AG04449 (cell line): ENCODE measurements at regions not wholly inside any gene's neighbourhood (a gene's known extent, or its start where the extent isn't known, plus 50 kb on each side); places are given as distances from the start of the nearest gene placed in this dataset.
"Not testable (repeated sequence)": the region's sequence is repeated elsewhere in the genome, so short reads cannot be mapped to it uniquely, and the experiment has no call there.

ENCODE experiments used
- CTCF ChIA-PET: fragments of 350-600 bp; formaldehyde crosslinking; extraction: SDS; loops from one replicate; lab custom pipeline; 2021; ENCODE audit warnings: antibody characterized with exemption; lab: Yijun Ruan, JAX
- POLR2A ChIA-PET: fragments of 400-600, 350-600 bp; formaldehyde crosslinking; extraction: SDS; loops from one replicate; lab custom pipeline; 2020; ENCODE audit warnings: antibody characterized with exemption, inconsistent platforms; lab: Yijun Ruan, JAX
- DNase-seq: peaks from one replicate; pipeline ENCODE4 v3.0.0-alpha.2; 2010; ENCODE audit warnings: low read depth, low spot score
- H3K4me3 ChIP-seq: 2 replicates; pipeline ENCODE4 v1.5.1; 2011; ENCODE audit warnings: low read depth, mild to moderate bottlenecking, control low read depth, low read length
- TF ChIP-seq, protein P1 (sequence below): IDR thresholded peaks from one replicate; pipeline ENCODE4 v1.5.1; 2011; ENCODE audit warnings: mild to moderate bottlenecking, moderate library complexity, low read length, control low read depth, inconsistent platforms; ENCODE audit not compliant: insufficient read depth; ENCODE audit errors: missing control alignments

DNA sequence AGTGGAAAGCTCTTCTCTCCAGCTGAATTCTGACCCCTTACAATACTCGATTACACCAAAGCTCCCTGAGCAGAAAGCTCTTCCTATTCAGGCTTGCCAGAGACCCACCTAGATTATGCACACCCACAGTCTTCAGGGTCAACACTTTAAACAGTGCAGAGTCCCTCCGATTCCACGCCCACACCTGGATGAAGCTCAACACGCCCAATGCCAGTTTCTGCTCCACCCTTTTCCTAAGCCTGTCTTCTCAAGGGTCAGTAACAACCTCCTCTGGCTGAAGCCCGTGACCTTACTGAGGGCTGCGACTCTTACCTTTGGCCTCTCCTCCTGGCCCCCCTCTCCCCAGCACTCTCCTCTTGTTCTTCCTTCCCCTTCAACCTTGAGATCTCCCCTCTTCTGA lies 492.0 kb upstream of the SALL3 start:
- ChIA-PET CTCF (no interaction called here), POLR2A (no interaction called here)
- no peak overlapping the region for H3K4me3 ChIP-seq
- no peak for DNase-seq
- TF ChIP-seq, protein P1, sequence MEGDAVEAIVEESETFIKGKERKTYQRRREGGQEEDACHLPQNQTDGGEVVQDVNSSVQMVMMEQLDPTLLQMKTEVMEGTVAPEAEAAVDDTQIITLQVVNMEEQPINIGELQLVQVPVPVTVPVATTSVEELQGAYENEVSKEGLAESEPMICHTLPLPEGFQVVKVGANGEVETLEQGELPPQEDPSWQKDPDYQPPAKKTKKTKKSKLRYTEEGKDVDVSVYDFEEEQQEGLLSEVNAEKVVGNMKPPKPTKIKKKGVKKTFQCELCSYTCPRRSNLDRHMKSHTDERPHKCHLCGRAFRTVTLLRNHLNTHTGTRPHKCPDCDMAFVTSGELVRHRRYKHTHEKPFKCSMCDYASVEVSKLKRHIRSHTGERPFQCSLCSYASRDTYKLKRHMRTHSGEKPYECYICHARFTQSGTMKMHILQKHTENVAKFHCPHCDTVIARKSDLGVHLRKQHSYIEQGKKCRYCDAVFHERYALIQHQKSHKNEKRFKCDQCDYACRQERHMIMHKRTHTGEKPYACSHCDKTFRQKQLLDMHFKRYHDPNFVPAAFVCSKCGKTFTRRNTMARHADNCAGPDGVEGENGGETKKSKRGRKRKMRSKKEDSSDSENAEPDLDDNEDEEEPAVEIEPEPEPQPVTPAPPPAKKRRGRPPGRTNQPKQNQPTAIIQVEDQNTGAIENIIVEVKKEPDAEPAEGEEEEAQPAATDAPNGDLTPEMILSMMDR, result no peak

DNA sequence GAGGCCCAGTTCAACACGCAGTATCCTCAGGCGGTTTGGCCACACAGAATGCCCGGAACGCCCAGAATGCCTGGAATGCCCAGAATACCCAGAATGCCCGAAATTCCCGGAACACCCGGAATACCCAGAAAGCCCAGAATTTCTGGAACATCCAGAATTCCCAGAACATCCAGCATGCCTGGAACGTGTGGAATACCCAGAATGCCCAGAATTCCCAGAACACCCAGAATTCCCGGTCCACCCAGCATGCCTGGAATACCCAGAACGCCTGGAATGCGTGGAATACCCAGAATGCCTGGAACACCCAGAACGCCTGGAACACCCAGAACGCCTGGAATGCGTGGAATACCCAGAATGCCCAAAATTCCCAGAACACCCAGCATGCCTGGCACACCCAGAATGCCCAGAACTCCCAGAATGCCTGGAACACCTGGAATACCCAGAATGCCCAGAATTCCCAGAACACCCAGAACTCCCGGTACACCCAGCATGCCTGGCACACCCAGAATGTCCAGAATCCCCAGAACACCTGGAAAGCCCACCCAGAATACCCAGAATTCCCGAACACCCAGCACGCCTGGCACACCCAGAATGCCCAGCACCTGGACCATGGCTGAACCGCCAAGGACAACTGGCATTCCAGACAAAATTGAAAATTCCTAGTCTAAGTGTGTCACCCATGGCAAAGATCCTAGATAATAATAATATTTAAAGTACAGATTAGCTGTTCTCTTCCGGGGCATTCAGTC lies 487.4 kb upstream of the SALL3 start:
- POLR2A ChIA-PET, result no interaction called here
- H3K4me3 ChIP-seq, result no peak overlapping the region
- TF ChIP-seq, protein P1, result no peak
- no peak for DNase-seq
- CTCF ChIA-PET, result no interaction called here

DNA sequence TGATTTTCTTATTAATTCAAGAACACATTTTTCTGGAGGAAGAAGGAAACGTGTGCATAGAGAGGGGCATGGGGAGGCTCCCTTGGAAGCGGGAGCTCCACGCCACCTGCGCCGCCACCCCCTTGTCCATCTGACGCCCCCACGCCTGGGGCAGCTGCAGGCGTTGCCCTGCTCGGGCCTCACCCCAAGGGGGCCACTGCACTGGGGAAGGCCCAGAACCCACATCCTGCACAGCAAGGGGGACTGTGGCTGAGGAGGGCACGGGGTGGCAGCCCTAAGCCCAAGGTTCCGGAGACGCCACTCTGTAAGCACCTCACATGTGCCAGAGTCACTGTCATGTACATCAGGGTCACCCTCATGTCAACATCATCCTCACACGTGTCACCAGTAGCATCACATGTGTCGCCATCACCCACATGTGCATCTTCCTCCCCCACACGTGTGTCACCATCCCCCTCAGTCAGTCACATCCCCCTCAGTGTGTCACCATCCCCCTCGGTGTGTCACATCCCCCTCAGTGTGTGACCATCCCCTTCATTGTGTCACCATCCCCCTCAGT lies 486.7 kb upstream of the SALL3 start:
- no peak overlapping the region for H3K4me3 ChIP-seq
- no peak for DNase-seq
- TF ChIP-seq, protein P1, result no peak
- ChIA-PET POLR2A (no interaction called here), CTCF (no interaction called here)

DNA sequence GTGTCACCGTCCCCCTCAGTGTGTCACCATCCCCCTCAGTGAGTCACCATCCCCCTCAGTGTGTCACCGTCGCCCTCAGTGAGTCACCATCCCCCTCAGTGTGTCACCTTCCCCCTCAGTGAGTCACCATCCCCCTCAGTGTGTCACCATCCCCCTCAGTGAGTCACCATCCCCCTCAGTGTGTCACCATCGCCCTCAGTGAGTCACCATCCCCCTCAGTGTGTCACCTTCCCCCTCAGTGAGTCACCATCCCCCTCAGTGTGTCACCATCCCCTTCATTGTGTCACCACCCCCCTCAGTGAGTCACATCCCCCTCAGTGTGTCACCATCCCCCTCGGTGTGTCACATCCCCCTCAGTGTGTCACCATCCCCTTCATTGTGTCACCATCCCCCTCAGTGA lies 486.1 kb upstream of the SALL3 start:
- DNase-seq, POLR2A ChIA-PET: not testable (repeated sequence)

DNA sequence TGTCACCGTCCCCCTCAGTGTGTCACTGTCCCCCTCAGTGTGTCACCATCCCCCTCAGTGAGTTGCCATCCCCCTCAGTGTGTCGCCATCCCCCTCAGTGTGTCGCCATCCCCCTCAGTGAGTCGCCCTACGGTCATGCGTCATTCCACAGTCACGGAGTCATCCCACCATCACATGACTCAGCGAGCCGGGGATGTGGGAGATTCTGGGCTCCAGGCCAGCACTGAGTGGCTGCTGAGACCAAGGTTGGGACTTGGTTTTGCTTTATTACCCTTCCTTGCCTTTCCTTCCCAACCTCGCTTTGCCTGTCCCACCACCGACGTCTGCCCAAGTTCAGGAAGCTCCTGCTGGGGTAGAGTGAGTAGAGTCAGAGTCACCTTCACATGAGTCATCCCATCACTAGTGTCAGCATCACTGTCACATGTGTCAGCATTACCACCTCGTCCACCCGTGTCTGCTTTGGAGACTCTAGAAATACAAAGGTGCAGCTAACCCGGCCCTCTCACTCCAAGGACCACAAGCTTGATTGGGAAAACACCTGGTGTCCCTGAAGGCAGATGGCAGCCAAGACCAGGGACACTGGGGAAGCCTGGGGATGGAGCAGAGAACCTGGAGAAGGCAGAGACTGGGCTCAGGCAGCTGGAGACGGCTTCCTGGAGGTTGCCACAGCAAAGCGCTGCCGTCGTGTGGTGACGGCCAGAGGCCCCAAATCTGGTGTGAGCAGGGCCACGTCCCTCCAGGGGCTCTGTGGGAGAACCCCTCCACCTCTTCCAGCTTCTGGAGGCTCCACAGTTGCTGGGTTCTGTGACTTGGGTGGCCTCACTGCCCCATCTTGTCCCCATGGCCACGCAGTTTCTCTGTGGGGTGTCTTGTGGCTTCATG lies 485.2 kb upstream of the SALL3 start:
- no peak for DNase-seq
- CTCF ChIA-PET, result no interaction called here
- TF ChIP-seq, protein P1, result no peak
- POLR2A ChIA-PET, result no interaction called here
- no peak overlapping the region for H3K4me3 ChIP-seq

More for the DNA sequence above, 486.1 kb upstream of the SALL3 start:
- CTCF ChIA-PET, H3K4me3 ChIP-seq: not testable (repeated sequence)

DNA sequence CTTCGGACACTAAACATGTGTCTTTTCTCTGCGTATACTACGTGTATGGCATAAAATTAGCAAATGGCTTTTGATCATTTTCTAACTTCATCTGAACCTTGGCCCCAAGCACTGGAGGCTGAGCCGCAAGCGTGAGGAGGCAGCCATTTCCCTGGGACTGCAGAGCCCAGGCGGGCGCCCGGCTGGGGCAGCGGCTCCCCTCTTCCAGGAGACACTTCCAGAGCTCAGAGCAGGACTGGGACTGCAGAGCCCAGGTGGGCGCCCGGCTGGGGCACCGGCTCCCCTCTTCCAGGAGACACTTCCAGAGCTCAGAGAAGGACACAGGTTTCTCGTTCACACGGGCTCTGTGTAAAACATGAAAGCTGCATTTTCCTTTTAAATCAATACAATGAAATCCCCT lies 484.1 kb upstream of the SALL3 start:
- TF ChIP-seq, protein P1, result no peak
- no peak for DNase-seq
- no peak overlapping the region for H3K4me3 ChIP-seq
- CTCF ChIA-PET, result no interaction called here
- POLR2A ChIA-PET, result no interaction called here
